Hematopoietic multipotent progenitor cell treated with erythropoietin and hydrocortisone succinate and interleukin-3 and kit ligand, for 8 days (in vitro differentiated cells): ENCODE measurements at regions not wholly inside any gene's neighbourhood (a gene's known extent, or its start where the extent isn't known, plus 50 kb on each side); places are given as distances from the start of the nearest gene placed in this dataset.
A peak's percentile ranks its signal among the peaks of the same experiment; 100 is the strongest.

Experiments used
- DNase-seq: peaks from one replicate; pipeline ENCODE4 v3.0.0-alpha.2; 2015

- peak; percentile 57 for DNase-seq
These were observed 64.1 kb downstream of the ZNF641 start for GRCh38 chr12:48286665-48287064.

GRCh38 chr12:48285751-48286650 lies 64.7 kb downstream of the ZNF641 start:
- DNase-seq = peak; percentile 13

- no peak for DNase-seq
These were observed 68.9 kb downstream of the ZNF641 start for GRCh38 chr12:48281811-48282210.

GRCh38 chr12:48280572-48280971 lies 70.1 kb downstream of the ZNF641 start:
- DNase-seq = no peak

- DNase-seq = no peak
These were observed 71.1 kb downstream of the ZNF641 start for GRCh38 chr12:48279601-48280000.

- DNase-seq = no peak
These were observed 71.6 kb downstream of the ZNF641 start for GRCh38 chr12:48279101-48279500.

GRCh38 chr12:48276621-48277020 lies 73.5 kb upstream of the OR10AD1 start:
- no peak for DNase-seq

- DNase-seq = no peak
These were observed 63.7 kb upstream of the OR10AD1 start for GRCh38 chr12:48266826-48267225.

GRCh38 chr12:48265777-48266176 lies 62.7 kb upstream of the OR10AD1 start:
- no peak for DNase-seq

GRCh38 chr12:48263617-48264016 lies 60.5 kb upstream of the OR10AD1 start:
- no peak for DNase-seq

GRCh38 chr12:48261773-48262172 lies 58.7 kb upstream of the OR10AD1 start:
- no peak for DNase-seq
